ENCODE measurements at regions not wholly inside any gene's neighbourhood (a gene's known extent, or its start where the extent isn't known, plus 50 kb on each side); places are given as distances from the start of the nearest gene placed in this dataset.

DNA sequence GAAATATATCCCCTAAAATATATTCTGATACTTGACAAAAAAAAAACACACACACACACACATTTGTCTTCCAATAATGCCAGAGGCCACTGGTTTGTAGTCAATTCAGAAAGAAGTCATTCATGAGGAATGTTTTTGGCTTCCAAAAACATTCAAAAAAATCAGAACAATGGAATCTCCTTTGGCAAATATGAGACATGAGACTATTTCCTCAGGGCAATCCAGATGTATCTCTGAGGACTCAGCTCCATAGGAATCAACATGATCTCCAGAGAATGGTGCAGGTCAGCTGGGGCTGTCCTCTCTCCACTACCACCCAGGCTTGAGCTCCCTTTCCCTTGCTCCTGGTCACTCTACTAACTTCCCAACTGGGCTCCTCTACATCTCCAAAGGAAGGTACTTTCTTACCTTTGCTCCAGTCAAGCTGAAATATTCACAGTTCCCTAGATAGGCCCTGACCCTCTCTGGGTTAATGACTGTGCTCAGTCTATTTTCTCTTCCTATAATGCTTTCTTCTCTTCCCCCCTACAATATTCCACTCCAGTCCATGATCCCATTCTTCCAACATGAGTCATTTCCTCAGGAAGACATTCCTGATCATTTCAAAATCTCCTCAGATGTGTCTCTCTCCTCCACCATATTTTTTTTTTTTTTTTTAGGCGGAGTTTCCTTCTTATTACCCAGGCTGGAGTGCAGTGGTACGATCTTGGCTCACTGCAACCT is 145.3 kb downstream of the C1D start:
- Mint-ChIP-seq H3K36me3 (ENCODE audit: low read depth) (no peaks in the 10 kb centered on the region), H3K9me3 (no peaks in the 10 kb centered on the region), H3K4me1 (ENCODE audit: low read depth) (no peaks in the 10 kb centered on the region), H3K27me3 (peaks cover 5% of the 10 kb centered on the region), H3K4me3 (no peak overlapping the region), H3K27ac (no peak overlapping the region)
- ChIA-PET CTCF (no interaction called here), POLR2A (interaction anchor here (1.0 kb wide), 1 partner anchor 11 kb away, joined by 3 read pairs; no protein-coding TSS in a partner anchor)
- intact Hi-C loops (cut with micrococcal nuclease), result no loop called here
- TF ChIP-seq, protein P1, sequence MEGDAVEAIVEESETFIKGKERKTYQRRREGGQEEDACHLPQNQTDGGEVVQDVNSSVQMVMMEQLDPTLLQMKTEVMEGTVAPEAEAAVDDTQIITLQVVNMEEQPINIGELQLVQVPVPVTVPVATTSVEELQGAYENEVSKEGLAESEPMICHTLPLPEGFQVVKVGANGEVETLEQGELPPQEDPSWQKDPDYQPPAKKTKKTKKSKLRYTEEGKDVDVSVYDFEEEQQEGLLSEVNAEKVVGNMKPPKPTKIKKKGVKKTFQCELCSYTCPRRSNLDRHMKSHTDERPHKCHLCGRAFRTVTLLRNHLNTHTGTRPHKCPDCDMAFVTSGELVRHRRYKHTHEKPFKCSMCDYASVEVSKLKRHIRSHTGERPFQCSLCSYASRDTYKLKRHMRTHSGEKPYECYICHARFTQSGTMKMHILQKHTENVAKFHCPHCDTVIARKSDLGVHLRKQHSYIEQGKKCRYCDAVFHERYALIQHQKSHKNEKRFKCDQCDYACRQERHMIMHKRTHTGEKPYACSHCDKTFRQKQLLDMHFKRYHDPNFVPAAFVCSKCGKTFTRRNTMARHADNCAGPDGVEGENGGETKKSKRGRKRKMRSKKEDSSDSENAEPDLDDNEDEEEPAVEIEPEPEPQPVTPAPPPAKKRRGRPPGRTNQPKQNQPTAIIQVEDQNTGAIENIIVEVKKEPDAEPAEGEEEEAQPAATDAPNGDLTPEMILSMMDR (IDR thresholded peaks at IDR 0.05), result no peak
- DNase-seq, result no peak
- ATAC-seq, result no peak

DNA sequence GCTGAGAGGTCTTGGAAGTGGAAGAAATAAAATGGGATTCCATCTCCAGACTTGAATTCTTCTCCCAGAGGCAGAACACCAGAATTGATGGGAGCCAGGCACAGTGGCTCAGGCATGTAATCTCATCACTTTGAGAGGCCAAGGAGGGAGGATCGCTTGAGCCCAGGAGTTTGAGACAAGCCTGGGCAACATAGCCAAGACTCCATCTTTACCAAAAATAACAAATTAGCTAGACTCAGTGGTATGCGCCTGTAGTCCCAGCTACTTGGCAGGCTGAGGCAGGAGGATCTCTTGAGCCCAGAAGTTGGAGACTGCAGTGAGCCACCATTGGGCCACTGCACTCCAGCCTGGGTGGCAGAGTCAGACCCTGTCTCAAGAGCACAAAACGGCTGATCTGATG is 144.3 kb downstream of the C1D start:
- CTCF ChIA-PET, result no interaction called here
- H3K4me3 Mint-ChIP-seq, result no peak overlapping the region

DNA sequence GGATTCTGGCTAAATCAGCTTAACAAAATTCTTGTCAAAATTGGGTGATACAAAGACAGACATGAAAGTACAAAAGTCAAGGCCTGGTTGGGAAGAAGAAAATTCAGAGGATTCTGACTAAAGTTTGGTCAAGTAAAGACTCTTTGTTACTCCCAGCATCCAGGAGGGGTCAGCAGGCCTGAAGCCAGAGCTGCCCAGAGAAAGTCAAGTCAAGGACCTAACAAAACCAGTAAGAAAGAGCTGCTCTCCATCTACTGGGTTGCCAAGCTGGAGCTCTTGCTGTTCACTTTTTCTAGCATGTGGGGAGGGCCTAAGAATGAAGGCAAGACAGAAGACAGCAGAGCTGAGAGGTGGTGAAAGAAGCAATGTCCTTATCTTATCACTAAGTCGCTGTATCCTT is 143.3 kb downstream of the C1D start:
- H3K4me1 Mint-ChIP-seq (ENCODE audit: low read depth), result no peaks in the 10 kb centered on the region
- DNase-seq, result no peak
- POLR2A ChIA-PET, result interaction anchor here (0.5 kb wide), 1 partner anchor 1234 kb away, joined by 3 read pairs; no protein-coding TSS in a partner anchor
- CTCF ChIA-PET, result no interaction called here
- peaks cover 4% of the 10 kb centered on the region for H3K27me3 Mint-ChIP-seq
- H3K9me3 Mint-ChIP-seq, result no peaks in the 10 kb centered on the region
- H3K27ac Mint-ChIP-seq, result no peak overlapping the region
- no peaks in the 10 kb centered on the region for H3K36me3 Mint-ChIP-seq (ENCODE audit: low read depth)
- ATAC-seq, result no peak
- no peak overlapping the region for H3K4me3 Mint-ChIP-seq
- intact Hi-C loops (cut with micrococcal nuclease), result no loop called here
- TF ChIP-seq, protein P1 (IDR thresholded peaks at IDR 0.05), result no peak

More for the DNA sequence above, 144.3 kb downstream of the C1D start:
- Mint-ChIP-seq H3K9me3 (no peaks in the 10 kb centered on the region), H3K27me3 (peaks cover 5% of the 10 kb centered on the region), H3K36me3 (ENCODE audit: low read depth) (no peaks in the 10 kb centered on the region), H3K4me1 (ENCODE audit: low read depth) (no peaks in the 10 kb centered on the region), H3K27ac (no peak overlapping the region)
- intact Hi-C loops (cut with micrococcal nuclease), result no loop called here
- TF ChIP-seq, protein P1 (IDR thresholded peaks at IDR 0.05), result no peak
- ATAC-seq (no peak), DNase-seq (no peak)
- POLR2A ChIA-PET, result interaction anchor here (1.0 kb wide), 1 partner anchor 10 kb away, joined by 3 read pairs; no protein-coding TSS in a partner anchor

DNA sequence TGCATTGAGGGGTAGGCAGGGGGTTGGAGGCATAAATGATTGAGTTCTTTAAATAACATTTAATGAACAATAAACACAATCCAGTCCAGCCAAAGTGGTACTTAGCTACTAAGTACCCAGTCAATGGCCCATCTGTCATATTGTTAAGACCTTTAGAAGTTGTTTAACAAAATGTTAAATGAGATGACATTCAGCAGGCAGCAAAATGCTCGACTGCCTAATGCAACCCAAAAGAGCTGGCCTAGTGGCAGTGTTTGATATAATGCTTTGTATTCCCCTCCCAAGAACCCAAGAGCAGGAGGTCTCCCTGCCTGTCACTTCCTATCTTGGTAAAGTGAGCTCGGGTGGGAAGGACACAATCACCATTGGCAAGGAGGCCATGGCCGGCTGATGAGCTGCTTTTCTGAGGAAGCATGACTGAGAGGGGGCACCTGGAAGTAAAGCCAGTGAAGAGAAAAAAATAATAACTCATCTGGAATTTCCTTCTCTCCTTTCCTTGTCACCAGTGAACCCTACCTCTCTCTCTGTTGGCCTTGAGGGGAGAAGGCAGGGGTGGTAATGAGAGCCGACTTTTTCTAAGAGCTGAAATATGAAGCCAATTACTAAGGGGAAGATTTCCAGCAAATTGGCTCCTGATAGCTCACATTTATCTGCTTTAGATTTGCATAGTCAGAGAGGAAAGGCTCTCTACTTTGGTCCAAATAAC is 140.6 kb downstream of the C1D start:
- Mint-ChIP-seq H3K27me3 (peaks cover 6% of the 10 kb centered on the region), H3K27ac (no peak overlapping the region), H3K4me1 (ENCODE audit: low read depth) (no peaks in the 10 kb centered on the region), H3K4me3 (no peak overlapping the region), H3K36me3 (ENCODE audit: low read depth) (no peaks in the 10 kb centered on the region), H3K9me3 (no peaks in the 10 kb centered on the region)
- POLR2A ChIA-PET, result no interaction called here
- DNase-seq (no peak), ATAC-seq (no peak)
- CTCF ChIA-PET, result no interaction called here
- TF ChIP-seq, protein P1 (IDR thresholded peaks at IDR 0.05), result no peak
- intact Hi-C loops (cut with micrococcal nuclease), result no loop called here

DNA sequence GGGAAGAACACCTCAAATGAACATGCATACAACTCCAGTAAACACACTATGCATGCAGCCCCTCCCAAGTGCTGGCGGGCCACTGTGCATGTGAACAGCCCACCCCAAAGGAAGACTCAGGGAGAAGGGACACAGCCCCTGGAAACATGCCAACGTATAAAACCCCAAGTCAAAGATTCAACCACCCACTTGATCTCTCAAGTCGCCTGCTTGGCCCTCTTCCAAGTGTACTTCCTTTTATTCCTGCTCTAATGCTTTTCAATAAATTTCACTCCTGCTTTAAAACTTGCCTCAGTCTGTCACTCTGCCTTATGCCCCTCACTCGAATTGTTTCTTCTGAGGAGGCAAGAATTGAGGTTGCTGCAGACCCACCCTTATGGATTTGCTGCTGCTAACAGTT is 139.1 kb downstream of the C1D start:
- H3K9me3 Mint-ChIP-seq, result no peaks in the 10 kb centered on the region

More for the DNA sequence above, 139.1 kb downstream of the C1D start:
- ChIA-PET CTCF (no interaction called here), POLR2A (no interaction called here)
- ATAC-seq (no peak), DNase-seq (no peak)
- Mint-ChIP-seq H3K4me3 (no peak overlapping the region), H3K27ac (no peak overlapping the region), H3K36me3 (ENCODE audit: low read depth) (no peaks in the 10 kb centered on the region), H3K27me3 (peaks cover 6% of the 10 kb centered on the region), H3K4me1 (ENCODE audit: low read depth) (no peaks in the 10 kb centered on the region)
- intact Hi-C loops (cut with micrococcal nuclease), result no loop called here
- TF ChIP-seq, protein P1 (IDR thresholded peaks at IDR 0.05), result no peak
